ENCODE measurements at regions not wholly inside any gene's neighbourhood (a gene's known extent, or its start where the extent isn't known, plus 50 kb on each side); places are given as distances from the start of the nearest gene placed in this dataset.
"Not testable (repeated sequence)": the region's sequence is repeated elsewhere in the genome, so short reads cannot be mapped to it uniquely, and the experiment has no call there.

GRCh38 chr7:20019757-20020432, 197.3 kb downstream of the MACC1 start:
- DNase-seq: no peak

GRCh38 chr7:20016669-20017068, 200.5 kb downstream of the MACC1 start:
- no peak for DNase-seq

- no peak for DNase-seq
These were observed 203.6 kb downstream of the MACC1 start for GRCh38 chr7:20013536-20013935.

- DNase-seq: no peak
These were observed 205.1 kb downstream of the MACC1 start for GRCh38 chr7:20012100-20012499.

GRCh38 chr7:20010877-20011276, 206.3 kb downstream of the MACC1 start:
- no peak for DNase-seq

- no peak for DNase-seq
These were observed 209.7 kb downstream of the MACC1 start for GRCh38 chr7:20007510-20007909.

- DNase-seq: no peak
These were observed 212.1 kb downstream of the MACC1 start for GRCh38 chr7:20005081-20005480.

- no peak for DNase-seq
These were observed 217.5 kb downstream of the MACC1 start for GRCh38 chr7:19999681-20000080.

GRCh38 chr7:19991936-19992335, 218.5 kb upstream of the TMEM196 start:
- DNase-seq: no peak

- no peak for DNase-seq
These were observed 216.5 kb upstream of the TMEM196 start for GRCh38 chr7:19989906-19990305.

- DNase-seq: no peak
These were observed 215.4 kb upstream of the TMEM196 start for GRCh38 chr7:19988860-19989259.

GRCh38 chr7:19984231-19984632, 210.8 kb upstream of the TMEM196 start:
- no peak for DNase-seq

GRCh38 chr7:19982841-19983835, 209.7 kb upstream of the TMEM196 start:
- DNase-seq: no peak

- DNase-seq: no peak
These were observed 200.2 kb upstream of the TMEM196 start for GRCh38 chr7:19973581-19973980.

GRCh38 chr7:19972876-19973275, 199.5 kb upstream of the TMEM196 start:
- DNase-seq: no peak

- no peak for DNase-seq
These were observed 198.5 kb upstream of the TMEM196 start for GRCh38 chr7:19971956-19972355.

GRCh38 chr7:19970514-19970913, 197.1 kb upstream of the TMEM196 start:
- no peak for DNase-seq

GRCh38 chr7:19969859-19970493, 196.6 kb upstream of the TMEM196 start:
- no peak for DNase-seq

GRCh38 chr7:19964246-19964645, 190.8 kb upstream of the TMEM196 start:
- no peak for DNase-seq

GRCh38 chr7:19963695-19964094, 190.3 kb upstream of the TMEM196 start:
- DNase-seq: no peak

GRCh38 chr7:19958309-19958896, 185.0 kb upstream of the TMEM196 start:
- DNase-seq: no peak

- DNase-seq: no peak
These were observed 184.2 kb upstream of the TMEM196 start for GRCh38 chr7:19957664-19958063.

GRCh38 chr7:19954166-19954565, 180.7 kb upstream of the TMEM196 start:
- DNase-seq: not testable (repeated sequence)

Measured in NCI-H2171 (cell line).